ENCODE measurements at regions not wholly inside any gene's neighbourhood (a gene's known extent, or its start where the extent isn't known, plus 50 kb on each side); places are given as distances from the start of the nearest gene placed in this dataset.

GRCh38 chr5:12743582-12743981, 839.3 kb upstream of the CTNND2 start:
- no peaks in the 10 kb centered on the region for H3K9me3 ChIP-seq (ENCODE audit: low read length)
- no peaks in the 10 kb centered on the region for H3K36me3 ChIP-seq (ENCODE audit: insufficient read depth, low read length)
- no peak overlapping the region for H3K4me3 ChIP-seq (ENCODE audit: low read depth, low read length, poor library complexity, severe bottlenecking)
- no peaks in the 10 kb centered on the region for H4K20me1 ChIP-seq (ENCODE audit: insufficient read depth, low read length)
- intact Hi-C loops (cut with micrococcal nuclease; ENCODE audit: unreplicated experiment), result no loop called here
- no peak overlapping the region for H3K27ac ChIP-seq (ENCODE audit: low read depth, low read length, poor library complexity, severe bottlenecking)
- no TSS peak for BruUV-seq (replicated peaks)
- DNase-seq (ENCODE audit: low spot score), result no peak
- no peaks in the 10 kb centered on the region for H3K79me2 ChIP-seq (ENCODE audit: insufficient read depth, low read depth, low read length)
- no peaks in the 10 kb centered on the region for H3K9me2 ChIP-seq (ENCODE audit: insufficient read depth, low read length)
- CTCF ChIA-PET (ENCODE audit: unreplicated experiment), result no interaction called here
- POLR2A ChIA-PET, result no interaction called here
- H2AFZ ChIP-seq (ENCODE audit: low read length), result no peak overlapping the region
- no peak for TF ChIP-seq CTCF (conservative IDR thresholded peaks at IDR 0.05; ENCODE audit: low read length)
- TF ChIP-seq EZH2phosphoT487 (IDR thresholded peaks at IDR 0.05; ENCODE audit: borderline replicate concordance, low read depth, low read length), result no peak
- H3K4me1 ChIP-seq (ENCODE audit: insufficient read depth, low read length, poor library complexity, severe bottlenecking), result no peaks in the 10 kb centered on the region
- no peak overlapping the region for H3K4me2 ChIP-seq (ENCODE audit: low read length)

DNA sequence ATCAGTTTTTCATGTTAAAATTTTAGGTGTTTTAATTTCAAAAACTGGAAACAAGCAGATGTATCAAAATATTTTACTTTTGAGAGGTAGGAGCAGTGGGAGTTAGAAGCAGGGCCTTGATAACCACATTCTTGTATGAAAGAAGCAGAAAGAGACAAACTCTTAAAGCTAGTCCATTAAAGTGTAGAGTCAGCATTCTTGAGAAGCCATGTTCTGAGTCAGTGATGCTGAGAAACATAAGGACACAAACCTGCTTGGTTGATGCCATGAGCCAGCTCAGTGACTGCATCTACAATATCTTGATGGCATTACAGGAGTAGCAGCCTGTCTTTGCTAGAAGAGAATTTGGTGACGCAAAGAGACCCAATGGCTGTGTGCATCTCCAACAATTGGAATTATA, 826.1 kb upstream of the CTNND2 start:
- no peak for DNase-seq (ENCODE audit: low spot score)
- POLR2A ChIA-PET, result no interaction called here
- no TSS peak for BruUV-seq (replicated peaks)

DNA sequence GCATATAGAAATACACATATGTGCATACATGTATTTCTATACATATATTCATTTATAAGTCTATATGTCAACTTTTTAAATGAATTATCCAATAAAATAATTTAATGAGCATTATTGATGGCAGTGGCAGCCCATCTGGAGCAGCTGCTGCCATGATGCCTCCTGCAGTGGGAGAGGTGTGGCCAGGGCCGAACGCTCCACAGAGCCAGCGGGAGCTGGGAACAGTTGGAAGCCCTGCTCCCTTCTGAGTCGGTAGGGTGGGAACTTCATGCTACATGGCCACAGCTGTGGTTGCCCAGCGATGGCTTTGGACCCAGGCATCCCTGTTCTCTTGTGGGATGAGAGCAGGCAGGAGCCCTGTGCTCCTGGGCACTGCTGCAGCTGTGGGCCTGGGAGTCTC, 812.4 kb upstream of the CTNND2 start:
- ChIA-PET POLR2A (no interaction called here), CTCF (ENCODE audit: unreplicated experiment) (no interaction called here)
- BruUV-seq (replicated peaks), result no TSS peak
- no peak for DNase-seq (ENCODE audit: low spot score)
- no peaks in the 10 kb centered on the region for H3K79me2 ChIP-seq (ENCODE audit: insufficient read depth, low read depth, low read length)
- H4K20me1 ChIP-seq (ENCODE audit: insufficient read depth, low read length), result no peaks in the 10 kb centered on the region
- TF ChIP-seq EZH2phosphoT487 (IDR thresholded peaks at IDR 0.05; ENCODE audit: borderline replicate concordance, low read depth, low read length), result no peak
- no peak for TF ChIP-seq CTCF (conservative IDR thresholded peaks at IDR 0.05; ENCODE audit: low read length)
- intact Hi-C loops (cut with micrococcal nuclease; ENCODE audit: unreplicated experiment), result no loop called here
- H3K4me3 ChIP-seq (ENCODE audit: low read depth, low read length, poor library complexity, severe bottlenecking), result no peak overlapping the region
- H3K36me3 ChIP-seq (ENCODE audit: insufficient read depth, low read length), result no peaks in the 10 kb centered on the region
- H3K4me2 ChIP-seq (ENCODE audit: low read length), result no peak overlapping the region
- H3K27ac ChIP-seq (ENCODE audit: low read depth, low read length, poor library complexity, severe bottlenecking), result no peak overlapping the region
- peaks cover 5% of the 10 kb centered on the region; the same call in 1 of the 2 replicates for H3K9me3 ChIP-seq (ENCODE audit: low read length)
- H3K9me2 ChIP-seq (ENCODE audit: insufficient read depth, low read length), result no peaks in the 10 kb centered on the region
- H2AFZ ChIP-seq (ENCODE audit: low read length), result no peak overlapping the region
- H3K4me1 ChIP-seq (ENCODE audit: insufficient read depth, low read length, poor library complexity, severe bottlenecking), result no peaks in the 10 kb centered on the region

More for the DNA sequence above, 826.1 kb upstream of the CTNND2 start:
- H4K20me1 ChIP-seq (ENCODE audit: insufficient read depth, low read length), result no peaks in the 10 kb centered on the region
- CTCF ChIA-PET (ENCODE audit: unreplicated experiment), result no interaction called here
- intact Hi-C loops (cut with micrococcal nuclease; ENCODE audit: unreplicated experiment), result no loop called here
- H3K9me3 ChIP-seq (ENCODE audit: low read length), result peaks cover 14% of the 10 kb centered on the region; the same call in 1 of the 2 replicates
- no peak overlapping the region for H3K4me2 ChIP-seq (ENCODE audit: low read length)
- no peak overlapping the region for H3K4me3 ChIP-seq (ENCODE audit: low read depth, low read length, poor library complexity, severe bottlenecking)
- H3K9me2 ChIP-seq (ENCODE audit: insufficient read depth, low read length), result no peaks in the 10 kb centered on the region
- no peaks in the 10 kb centered on the region for H3K36me3 ChIP-seq (ENCODE audit: insufficient read depth, low read length)
- H3K27ac ChIP-seq (ENCODE audit: low read depth, low read length, poor library complexity, severe bottlenecking), result no peak overlapping the region
- H3K4me1 ChIP-seq (ENCODE audit: insufficient read depth, low read length, poor library complexity, severe bottlenecking), result no peaks in the 10 kb centered on the region
- H3K79me2 ChIP-seq (ENCODE audit: insufficient read depth, low read depth, low read length), result no peaks in the 10 kb centered on the region
- H2AFZ ChIP-seq (ENCODE audit: low read length), result no peak overlapping the region
- TF ChIP-seq EZH2phosphoT487 (IDR thresholded peaks at IDR 0.05; ENCODE audit: borderline replicate concordance, low read depth, low read length) (no peak), CTCF (conservative IDR thresholded peaks at IDR 0.05; ENCODE audit: low read length) (no peak)
